Dendritic cell treated with granulocyte-macrophage colony-stimulating factor and Interleukin-4, amounts not matched to agents 40 ng/mL and 50 ng/mL, for 4 days (primary cell): ENCODE measurements at regions not wholly inside any gene's neighbourhood (a gene's known extent, or its start where the extent isn't known, plus 50 kb on each side); places are given as distances from the start of the nearest gene placed in this dataset.

Experiments
- H3K27ac Mint-ChIP-seq: one replicate; pipeline ENCODE4 v1.8.0; 2022; ENCODE audit warnings: mild to moderate bottlenecking, mixed read lengths
- H3K27me3 Mint-ChIP-seq: one replicate; pipeline ENCODE4 v1.8.0; 2022; ENCODE audit warnings: mild to moderate bottlenecking, mixed read lengths
- H3K36me3 Mint-ChIP-seq: one replicate; pipeline ENCODE4 v1.8.0; 2022; ENCODE audit warnings: low read depth, mixed read lengths
- H3K4me1 Mint-ChIP-seq: one replicate; pipeline ENCODE4 v1.8.0; 2022; ENCODE audit warnings: low read depth, mixed read lengths
- H3K4me3 Mint-ChIP-seq: one replicate; pipeline ENCODE4 v1.8.0; 2022; ENCODE audit warnings: mild to moderate bottlenecking, moderate library complexity, mixed read lengths
- H3K9me3 Mint-ChIP-seq: one replicate; pipeline ENCODE4 v1.8.0; 2022; ENCODE audit warnings: mixed read lengths
- intact Hi-C: fragments of 100-400 bp; cut with micrococcal nuclease; formaldehyde crosslinking; loops from one replicate; pipeline ENCODE4 v1.15.0; 2022

DNA sequence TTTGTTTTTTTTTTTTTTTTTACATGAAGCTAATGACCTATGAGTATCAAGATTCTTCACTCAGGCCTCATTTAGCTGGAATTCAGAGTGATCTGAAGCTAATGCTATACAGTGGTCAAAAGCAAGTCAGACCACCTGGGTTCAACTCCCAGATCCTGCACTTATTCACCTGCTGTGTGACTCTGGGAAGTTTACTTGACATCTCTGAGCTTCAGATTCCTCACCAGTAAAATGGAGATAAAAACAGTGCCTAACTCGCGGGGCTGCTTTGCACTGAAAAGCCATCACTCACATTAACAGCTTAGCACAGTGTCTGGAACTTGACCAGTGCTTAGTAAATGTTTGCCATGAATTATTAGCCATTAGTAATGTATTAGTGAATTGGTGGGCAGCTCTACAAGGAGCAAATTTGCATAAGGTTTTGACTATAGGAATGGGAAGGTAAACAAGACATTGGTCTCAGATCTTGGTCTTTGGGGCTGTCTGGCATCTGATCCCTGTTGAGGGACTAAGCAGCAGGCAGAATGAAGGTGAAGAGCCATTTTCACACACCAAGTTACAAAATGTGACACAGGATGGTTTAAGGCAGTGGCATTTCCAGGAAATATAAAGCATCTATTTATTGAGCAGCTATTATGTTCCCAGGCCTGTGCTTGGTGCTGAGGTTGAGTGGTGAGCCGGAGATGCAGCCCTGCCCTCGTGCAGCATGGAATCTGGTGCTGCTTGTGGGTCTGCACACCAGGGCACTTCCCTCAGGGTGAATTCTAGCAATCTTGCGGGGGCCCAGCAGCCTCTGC lies 291.3 kb downstream of the RRAGC start:
- H3K4me3 Mint-ChIP-seq = no peak overlapping the region
- H3K4me1 Mint-ChIP-seq = no peaks in the 10 kb centered on the region
- intact Hi-C loops = no loop called here
- H3K9me3 Mint-ChIP-seq = no peaks in the 10 kb centered on the region
- no peaks in the 10 kb centered on the region for H3K36me3 Mint-ChIP-seq
- no peak overlapping the region for H3K27ac Mint-ChIP-seq
- peaks cover 22% of the 10 kb centered on the region for H3K27me3 Mint-ChIP-seq

DNA sequence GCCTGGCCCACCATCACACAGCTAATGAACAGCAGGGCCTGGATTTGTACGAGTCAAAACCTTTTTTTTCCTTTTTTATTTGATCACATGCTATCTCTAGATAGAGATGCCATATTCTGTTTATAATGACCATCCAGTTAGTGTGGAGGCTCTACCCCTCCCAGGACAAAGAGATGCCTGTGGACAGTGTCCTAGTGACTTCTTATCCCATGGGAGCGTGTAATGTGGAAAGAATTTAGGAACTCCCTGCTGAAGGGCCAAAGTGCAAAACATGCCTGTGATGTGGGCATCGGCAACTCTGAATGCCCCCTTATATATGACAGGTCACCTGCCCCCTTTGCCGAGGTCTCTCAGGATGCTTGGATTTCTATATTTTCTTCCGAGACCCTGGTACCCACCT lies 292.2 kb downstream of the RRAGC start:
- no peaks in the 10 kb centered on the region for H3K9me3 Mint-ChIP-seq
- H3K27me3 Mint-ChIP-seq = peaks cover 25% of the 10 kb centered on the region
- no peaks in the 10 kb centered on the region for H3K4me1 Mint-ChIP-seq
- no peak overlapping the region for H3K27ac Mint-ChIP-seq
- intact Hi-C loops = no loop called here
- no peak overlapping the region for H3K4me3 Mint-ChIP-seq
- H3K36me3 Mint-ChIP-seq = no peaks in the 10 kb centered on the region

DNA sequence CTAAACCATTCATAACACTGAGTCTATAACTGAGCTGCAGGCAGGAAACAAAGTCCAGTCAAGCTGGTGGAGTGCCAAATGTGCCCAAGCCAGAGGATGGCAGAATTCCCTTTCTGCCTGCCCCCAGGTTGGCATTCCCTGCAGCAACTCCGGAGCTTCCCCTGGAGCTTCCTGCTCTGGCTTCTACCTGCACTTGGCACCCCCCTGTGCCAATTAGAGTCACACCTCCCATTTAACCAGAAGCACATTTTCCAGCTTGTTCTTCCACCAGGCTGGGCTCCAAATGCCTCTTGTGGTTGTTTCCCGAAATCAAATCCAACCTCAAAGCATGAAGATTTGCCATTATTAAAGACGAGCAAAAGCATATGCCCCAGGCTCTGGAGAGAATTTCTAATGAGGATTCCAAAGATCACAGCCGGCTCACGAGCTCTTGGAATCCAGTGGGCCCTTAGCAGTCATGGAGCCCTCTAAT lies 294.5 kb downstream of the RRAGC start:
- no peaks in the 10 kb centered on the region for H3K4me1 Mint-ChIP-seq
- H3K9me3 Mint-ChIP-seq = no peaks in the 10 kb centered on the region
- H3K27me3 Mint-ChIP-seq = peaks cover 23% of the 10 kb centered on the region
- intact Hi-C loops = no loop called here
- H3K27ac Mint-ChIP-seq = no peak overlapping the region
- H3K4me3 Mint-ChIP-seq = no peak overlapping the region
- H3K36me3 Mint-ChIP-seq = no peaks in the 10 kb centered on the region

DNA sequence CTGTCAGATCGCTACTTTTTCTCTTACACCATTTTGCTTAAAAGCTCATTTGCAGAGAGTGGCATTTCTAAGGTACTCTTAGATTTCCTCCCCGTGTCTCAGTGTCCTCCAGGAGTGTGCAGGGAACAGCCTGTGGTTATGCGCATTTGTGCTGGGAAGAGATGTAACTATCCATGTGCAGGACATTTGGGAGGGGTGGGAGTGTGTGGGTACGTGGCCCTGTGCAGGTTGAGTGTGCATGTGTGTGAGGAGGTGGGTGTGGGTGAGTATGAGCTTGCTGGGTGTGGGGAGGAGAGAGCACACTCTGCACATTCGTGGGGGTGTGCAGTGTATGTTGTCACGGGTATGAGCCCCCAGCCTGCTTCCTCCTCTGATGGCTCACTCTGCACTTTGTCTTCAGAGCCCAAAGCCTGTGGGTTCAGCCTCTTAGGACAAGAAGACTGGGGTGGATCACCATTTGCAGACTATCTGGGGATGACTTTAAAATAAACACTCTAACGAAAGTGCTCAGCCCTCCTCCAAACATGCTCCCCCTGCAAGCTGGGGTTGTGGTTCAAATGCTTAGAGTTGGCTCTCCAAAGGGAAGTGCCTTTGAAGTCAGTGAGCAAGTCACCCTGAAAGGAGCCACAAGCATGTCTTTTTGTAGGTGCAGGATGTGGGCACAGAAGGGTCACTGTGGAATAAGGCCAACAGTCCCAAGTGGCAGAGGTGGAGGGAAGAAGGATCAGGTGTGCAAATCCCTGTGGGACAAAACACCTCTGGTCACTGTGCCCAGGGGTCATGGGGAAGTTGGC lies 295.4 kb downstream of the RRAGC start:
- Mint-ChIP-seq H3K27ac (no peak overlapping the region), H3K36me3 (no peaks in the 10 kb centered on the region), H3K4me1 (peaks cover 6% of the 10 kb centered on the region), H3K4me3 (no peak overlapping the region), H3K9me3 (no peaks in the 10 kb centered on the region), H3K27me3 (peaks cover 19% of the 10 kb centered on the region)
- intact Hi-C loops = no loop called here

DNA sequence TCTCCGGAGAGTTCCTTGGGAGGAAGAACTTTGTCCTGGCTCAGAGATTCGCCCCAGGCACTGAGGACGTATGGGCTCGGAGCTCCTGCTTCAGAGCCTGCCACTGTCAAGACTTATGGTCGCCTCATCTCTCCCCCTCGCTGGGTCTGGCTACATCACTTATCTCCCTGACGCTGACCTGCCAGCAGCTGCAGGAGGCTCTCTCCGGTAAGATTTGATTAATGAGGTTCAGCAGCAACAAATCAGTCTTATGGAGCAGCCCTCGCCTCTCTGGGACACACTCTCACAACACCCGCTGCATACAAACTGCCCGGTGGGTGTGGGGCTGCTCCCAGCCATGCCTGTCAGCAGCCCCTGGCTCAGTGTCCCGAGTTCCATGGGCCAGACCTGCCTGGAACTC lies 297.8 kb downstream of the RRAGC start:
- Mint-ChIP-seq H3K36me3 (no peaks in the 10 kb centered on the region), H3K4me1 (peaks cover 7% of the 10 kb centered on the region), H3K9me3 (no peaks in the 10 kb centered on the region), H3K27me3 (peaks cover 17% of the 10 kb centered on the region), H3K4me3 (no peak overlapping the region), H3K27ac (no peak overlapping the region)
- intact Hi-C loops = no loop called here

DNA sequence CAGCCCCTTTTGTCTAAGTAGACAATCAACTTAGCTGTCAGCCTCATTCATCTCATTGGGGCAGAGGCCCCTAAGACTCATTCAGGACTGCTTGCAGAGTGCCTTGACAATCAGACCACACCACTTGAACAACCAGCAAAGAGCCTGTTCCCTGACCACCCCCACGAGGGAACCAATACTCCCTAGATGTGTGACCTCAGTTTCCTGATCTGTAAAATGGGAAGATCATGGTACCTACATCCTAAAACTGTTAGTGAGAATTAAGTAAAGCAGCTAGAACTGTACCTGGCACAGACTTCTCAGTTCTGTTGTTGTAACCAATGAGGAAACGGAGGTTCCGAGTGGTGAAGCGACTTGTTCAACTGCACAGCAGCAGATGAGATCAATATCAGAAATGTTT lies 298.5 kb downstream of the RRAGC start:
- intact Hi-C loops = no loop called here
- Mint-ChIP-seq H3K9me3 (no peaks in the 10 kb centered on the region), H3K27ac (no peak overlapping the region), H3K4me1 (peaks cover 7% of the 10 kb centered on the region), H3K4me3 (no peak overlapping the region), H3K27me3 (peaks cover 17% of the 10 kb centered on the region), H3K36me3 (no peaks in the 10 kb centered on the region)

DNA sequence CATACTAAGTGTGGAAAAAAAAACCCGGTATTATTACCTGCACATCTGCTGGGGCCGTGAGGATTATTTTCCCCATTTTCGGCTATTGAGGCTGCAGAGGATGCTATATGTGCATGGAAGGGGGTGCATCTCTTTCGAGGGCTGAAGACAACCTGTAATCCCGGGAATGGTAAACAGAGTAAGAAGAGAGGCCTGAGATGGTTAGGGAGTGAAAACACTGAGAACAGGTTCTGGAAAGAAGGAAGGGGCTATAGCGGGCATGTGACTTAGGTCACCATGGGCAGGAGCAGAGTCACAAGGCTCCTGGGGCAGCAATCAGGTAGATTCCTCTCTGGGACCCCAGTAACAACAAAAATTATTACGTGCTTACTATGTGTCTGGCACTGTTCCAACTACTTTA lies 299.1 kb downstream of the RRAGC start:
- intact Hi-C loops = no loop called here
- no peaks in the 10 kb centered on the region for H3K9me3 Mint-ChIP-seq
- no peaks in the 10 kb centered on the region for H3K36me3 Mint-ChIP-seq
- H3K4me3 Mint-ChIP-seq = no peak overlapping the region
- H3K4me1 Mint-ChIP-seq = peaks cover 7% of the 10 kb centered on the region
- peaks cover 17% of the 10 kb centered on the region for H3K27me3 Mint-ChIP-seq
- H3K27ac Mint-ChIP-seq = no peak overlapping the region

DNA sequence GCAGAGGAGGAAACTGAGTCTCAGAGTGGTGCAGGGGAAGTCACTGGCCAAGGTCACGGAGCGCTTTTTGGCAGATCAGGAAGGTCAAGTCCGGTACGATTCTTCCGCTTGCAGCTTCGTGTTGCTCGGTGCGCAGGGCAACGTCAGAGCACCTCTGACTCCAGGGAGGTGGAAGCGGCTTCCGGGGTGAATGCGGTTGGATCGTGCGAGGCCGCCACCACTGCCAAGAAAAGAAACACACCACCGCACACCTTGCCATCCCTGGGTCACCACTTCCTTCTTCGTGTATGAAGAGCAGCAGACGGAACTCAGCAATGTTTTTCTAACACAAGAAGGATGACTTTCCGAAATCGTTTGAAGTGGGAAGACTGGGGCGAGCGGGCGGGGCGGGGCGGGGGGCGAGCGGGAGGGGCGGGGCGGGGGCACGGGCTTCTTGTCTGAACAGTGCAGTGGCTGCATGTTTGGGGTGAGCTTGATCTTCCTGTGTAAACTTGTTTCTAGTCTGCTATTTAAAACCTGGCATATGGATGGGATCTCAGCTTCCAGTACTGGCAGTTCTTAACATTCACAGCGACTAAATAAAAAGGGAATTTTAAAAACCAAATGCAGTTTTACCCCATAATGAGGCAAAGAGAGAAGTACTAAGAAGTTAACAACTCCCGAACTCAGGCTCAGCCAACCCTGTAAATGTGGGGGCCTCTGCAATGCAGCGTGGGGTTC lies 300.0 kb downstream of the RRAGC start:
- Mint-ChIP-seq H3K4me3 (peak overlapping the region; percentile 64), H3K27ac (no peak overlapping the region), H3K9me3 (no peaks in the 10 kb centered on the region), H3K4me1 (peaks cover 7% of the 10 kb centered on the region), H3K27me3 (peaks cover 17% of the 10 kb centered on the region), H3K36me3 (no peaks in the 10 kb centered on the region)
- intact Hi-C loops = no loop called here

DNA sequence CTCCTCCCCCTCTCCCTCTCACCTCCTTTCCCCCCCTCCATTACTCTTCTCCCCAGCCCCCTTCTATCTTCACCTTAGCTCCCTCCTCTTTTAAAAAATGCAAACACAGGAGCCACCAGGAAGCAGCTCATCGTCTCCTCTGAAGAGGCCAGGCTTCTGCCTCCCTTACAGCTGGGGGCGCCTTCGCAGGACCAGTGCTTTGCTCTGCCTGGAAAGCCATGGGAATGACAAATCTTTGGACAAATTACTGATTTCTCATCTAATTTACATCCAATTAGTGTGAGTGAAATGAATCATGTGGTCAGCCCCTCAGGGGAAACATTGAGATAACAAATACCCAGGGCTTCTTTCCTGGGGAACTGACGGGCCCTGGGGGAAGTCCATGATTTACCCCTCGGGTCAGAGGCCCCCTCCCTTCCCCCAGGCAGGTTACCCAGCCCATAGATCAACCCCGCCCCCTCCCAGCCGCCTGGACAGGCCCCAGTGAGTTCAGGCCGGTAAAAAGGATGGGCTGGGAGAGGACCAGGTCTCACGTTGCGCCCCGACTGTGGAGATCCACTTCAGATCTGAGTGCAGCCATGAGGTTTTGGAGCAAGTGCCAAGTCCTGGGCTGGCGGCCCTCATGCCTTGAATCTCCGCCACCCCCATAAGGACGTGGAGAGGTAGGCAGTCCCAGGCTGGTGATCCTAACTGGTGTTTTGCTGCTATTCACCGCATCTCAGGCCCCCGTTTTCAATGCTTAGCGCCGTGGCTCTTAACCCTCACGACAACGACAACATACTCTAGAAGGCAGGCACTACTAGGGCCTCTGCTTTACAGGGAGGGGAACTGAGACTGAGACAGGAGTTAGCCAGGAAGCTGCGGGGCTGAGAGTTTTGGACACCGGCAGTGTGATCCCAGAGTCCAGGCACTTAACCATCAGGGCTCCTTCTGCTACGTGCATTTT lies 300.8 kb downstream of the RRAGC start:
- no peaks in the 10 kb centered on the region for H3K36me3 Mint-ChIP-seq
- peaks cover 7% of the 10 kb centered on the region for H3K4me1 Mint-ChIP-seq
- peaks cover 17% of the 10 kb centered on the region for H3K27me3 Mint-ChIP-seq
- peak overlapping the region; percentile 64 for H3K4me3 Mint-ChIP-seq
- H3K27ac Mint-ChIP-seq = no peak overlapping the region
- intact Hi-C loops = no loop called here
- H3K9me3 Mint-ChIP-seq = no peaks in the 10 kb centered on the region

DNA sequence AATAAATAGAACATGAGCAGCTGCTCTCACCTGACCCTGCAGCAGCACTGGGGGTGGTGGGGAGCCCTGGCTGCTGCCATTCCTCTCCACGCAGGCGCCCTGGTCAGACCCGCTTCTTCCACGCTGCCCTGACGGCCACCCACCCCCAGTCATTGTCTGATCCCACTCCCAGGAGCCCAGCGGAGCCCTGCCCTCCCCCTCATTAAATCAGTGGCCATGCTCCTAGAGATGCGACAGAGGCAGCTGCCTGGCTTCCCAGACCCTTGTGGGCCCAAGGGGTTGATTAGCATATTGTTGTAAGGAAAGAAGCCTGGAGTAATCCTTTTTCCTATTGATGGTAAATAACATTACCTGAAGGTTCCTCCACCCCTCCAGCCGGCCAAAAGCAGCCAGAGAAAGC lies 301.5 kb downstream of the RRAGC start:
- Mint-ChIP-seq H3K4me3 (no peak overlapping the region), H3K4me1 (peaks cover 7% of the 10 kb centered on the region), H3K36me3 (no peaks in the 10 kb centered on the region), H3K27ac (no peak overlapping the region), H3K27me3 (peaks cover 17% of the 10 kb centered on the region), H3K9me3 (no peaks in the 10 kb centered on the region)
- intact Hi-C loops = no loop called here

DNA sequence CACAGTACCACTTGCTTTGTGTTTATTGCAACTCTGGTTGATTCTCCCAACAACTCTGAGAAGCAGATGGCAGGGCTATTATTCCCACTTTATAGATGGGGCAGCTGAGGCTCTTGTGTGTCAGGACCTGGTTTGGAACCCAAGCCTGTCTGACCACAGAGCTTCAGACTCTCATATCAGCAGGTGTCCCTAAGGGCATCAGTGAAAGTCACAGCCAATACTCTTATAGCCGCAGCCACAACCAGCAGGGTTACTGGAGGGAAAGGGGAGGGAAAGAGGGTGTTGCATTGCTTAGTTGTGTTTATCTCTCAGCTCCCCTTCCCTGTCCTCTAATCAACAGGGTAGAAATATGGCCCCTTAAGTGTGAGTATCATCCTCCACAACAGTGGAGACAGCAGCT lies 304.0 kb downstream of the RRAGC start:
- Mint-ChIP-seq H3K4me1 (peaks cover 7% of the 10 kb centered on the region), H3K27me3 (peaks cover 9% of the 10 kb centered on the region), H3K9me3 (no peaks in the 10 kb centered on the region), H3K36me3 (no peaks in the 10 kb centered on the region), H3K4me3 (no peak overlapping the region), H3K27ac (no peak overlapping the region)
- intact Hi-C loops = no loop called here

DNA sequence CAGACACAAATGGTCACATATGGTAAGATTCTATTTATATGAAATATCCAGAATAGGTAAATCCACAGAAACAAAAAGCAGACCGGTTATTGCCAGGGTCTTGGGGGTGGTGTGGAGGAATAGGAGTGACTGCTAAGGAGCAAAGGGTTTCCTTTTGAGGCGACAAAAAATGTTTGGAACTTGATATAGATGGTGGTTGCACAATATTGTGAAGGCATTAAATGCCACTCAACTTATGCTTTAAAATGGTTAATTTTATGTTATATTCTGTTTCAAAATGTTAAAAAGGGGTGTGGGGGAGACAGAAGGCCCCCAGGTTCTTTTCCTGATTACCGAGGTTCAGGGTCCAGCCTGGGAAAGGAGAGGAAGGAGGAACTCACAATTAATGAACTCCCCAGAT lies 304.4 kb downstream of the RRAGC start:
- H3K9me3 Mint-ChIP-seq = no peaks in the 10 kb centered on the region
- H3K27ac Mint-ChIP-seq = no peak overlapping the region
- peaks cover 13% of the 10 kb centered on the region for H3K27me3 Mint-ChIP-seq
- no peak overlapping the region for H3K4me3 Mint-ChIP-seq
- intact Hi-C loops = no loop called here
- peaks cover 7% of the 10 kb centered on the region for H3K4me1 Mint-ChIP-seq
- no peaks in the 10 kb centered on the region for H3K36me3 Mint-ChIP-seq
